NCI-H345 treated with DMSO at 0.1 percent for 48 hours (cell line): ENCODE measurements at regions not wholly inside any gene's neighbourhood (a gene's known extent, or its start where the extent isn't known, plus 50 kb on each side); places are given as distances from the start of the nearest gene placed in this dataset.

Experiments
- DNase-seq: peaks from one replicate; lab custom pipeline; 2025; ENCODE audit not compliant: unreplicated experiment; lab: John Stamatoyannopoulos, UW

DNA sequence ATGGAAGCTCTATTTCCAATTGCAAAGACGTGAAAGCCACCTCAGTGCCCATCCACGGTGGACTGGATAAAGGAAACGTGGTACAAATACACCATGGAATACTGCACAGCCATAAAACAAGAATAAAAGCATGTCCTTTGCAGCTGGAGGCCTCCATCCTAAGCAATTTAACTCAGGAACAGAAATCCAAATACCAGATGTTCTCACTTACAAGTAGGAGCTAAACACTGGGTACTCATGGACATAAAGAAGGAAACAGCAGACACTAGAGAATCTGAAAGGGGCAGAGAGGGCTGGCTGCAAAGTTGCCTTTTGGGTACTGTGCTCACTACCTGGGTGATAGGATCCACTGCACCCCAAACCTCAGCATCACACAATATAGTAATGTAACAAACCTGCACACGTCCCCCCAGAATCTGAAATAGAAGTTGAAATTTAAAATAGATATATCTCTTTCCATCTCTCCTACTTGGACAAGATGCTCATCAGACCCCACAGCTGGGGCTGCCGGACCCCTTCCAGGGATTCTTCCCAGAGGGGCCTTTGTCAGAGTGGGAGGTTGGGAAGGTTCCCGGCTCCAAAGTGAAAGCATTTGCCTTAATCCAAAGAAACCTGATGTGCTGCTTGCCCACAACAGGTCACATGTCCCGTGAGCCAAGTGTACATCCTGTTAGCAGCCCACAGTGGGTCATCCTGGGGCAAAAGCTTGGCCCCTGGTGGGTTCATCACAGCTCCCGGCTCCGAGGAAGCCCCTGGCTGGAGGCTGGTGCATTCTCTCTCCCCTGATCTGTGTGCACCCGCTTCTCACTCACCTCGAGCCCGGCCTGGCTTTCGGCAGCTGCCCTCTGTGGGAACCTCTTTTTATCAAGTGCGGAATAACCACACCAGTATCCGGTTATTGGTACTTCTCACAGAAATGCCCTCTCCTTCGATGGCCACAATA is 172.3 kb upstream of the PPP2R2D start:
- DNase-seq = no peak

DNA sequence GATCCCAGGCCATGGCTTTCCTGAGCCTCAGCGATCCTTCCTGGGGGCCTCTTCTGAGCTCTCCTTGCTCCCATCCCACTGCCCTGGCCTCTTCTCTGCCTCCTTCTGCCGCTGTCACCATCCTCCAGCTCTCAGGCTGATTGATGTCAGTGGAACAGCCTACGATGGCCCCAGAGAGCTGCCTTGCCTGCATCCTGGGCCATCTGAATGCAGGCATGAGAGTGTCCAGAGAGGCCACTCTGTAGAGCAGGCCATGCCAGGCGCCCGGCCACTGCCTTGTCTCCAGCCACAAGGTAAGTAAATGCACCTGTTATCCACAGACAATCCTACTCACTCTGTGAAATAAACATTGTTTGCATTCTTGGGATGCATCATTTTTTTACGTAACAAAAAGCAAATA is 171.4 kb upstream of the PPP2R2D start:
- DNase-seq = no peak

DNA sequence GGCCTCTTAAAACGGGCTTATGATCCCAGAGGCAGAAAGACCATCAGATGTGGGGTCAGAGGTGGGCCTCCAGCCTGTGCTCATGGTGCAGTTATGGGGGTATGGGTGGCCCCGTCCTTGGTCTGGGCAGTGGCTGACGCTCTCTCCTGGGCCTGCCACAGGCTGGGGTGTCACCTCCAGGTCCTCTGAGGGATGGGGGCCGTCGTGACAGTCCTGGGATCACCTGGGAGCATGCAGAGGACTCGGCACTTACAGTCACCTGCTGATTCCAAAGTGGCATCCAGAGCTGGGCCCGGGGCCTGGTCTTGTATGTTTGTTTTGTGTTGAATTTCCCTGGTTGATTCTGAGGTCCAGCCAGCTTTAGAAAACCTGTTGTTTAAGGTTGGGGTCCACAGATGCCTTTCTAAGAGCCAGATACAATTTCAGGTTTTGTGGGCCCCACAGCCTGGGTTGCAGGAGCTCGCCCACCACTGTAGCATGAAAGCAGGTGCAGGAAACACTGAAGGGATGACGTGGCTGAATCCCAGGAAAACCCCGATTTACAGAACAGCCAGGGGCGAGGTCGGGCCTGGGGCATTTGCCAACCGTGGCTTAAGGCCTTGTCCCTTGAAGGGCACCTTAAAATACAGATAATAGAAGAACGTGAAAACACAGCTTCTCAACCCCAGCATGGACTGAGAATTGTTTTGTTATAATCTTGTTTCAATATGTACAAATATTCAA is 170.7 kb upstream of the PPP2R2D start:
- DNase-seq = no peak

GRCh38 chr10:131730771-131731497 is 169.9 kb upstream of the PPP2R2D start:
- no peak for DNase-seq

DNA sequence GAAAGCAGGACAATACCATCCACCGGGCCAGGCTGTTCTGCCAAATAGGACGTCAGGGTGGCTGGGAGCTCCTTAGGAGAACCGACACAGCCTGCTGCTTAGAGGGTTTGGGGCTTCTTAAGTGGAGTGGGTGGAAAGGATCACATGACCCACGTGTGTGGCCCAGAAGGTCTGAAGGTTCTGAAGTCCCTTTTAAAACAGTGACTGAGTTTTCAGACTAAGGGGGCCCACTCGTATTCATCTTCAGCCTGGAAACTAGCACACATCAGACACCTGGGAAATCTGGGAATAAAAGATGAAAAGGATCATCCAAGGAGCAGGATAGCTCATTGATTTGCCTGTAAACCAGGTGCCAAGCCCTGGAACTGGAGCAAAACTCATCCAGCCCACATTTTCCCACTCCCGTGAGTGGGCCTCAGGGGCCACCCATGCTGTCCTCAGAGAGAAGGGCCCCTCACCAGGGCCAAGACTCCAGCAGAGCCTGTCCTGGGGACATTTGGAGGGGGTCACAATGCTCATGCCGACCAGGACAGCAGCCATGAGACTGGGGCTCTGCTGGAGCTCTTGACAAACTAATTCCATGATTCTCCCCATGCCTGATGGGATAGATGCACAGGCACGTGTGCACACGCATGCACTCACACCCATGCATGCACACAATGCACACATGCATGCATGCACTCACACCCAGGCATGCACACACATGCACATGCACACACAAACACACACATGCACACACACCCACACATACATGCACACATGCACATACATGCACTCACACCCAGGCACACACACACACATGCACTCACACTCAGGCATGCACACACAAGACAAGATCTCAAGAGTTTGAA is 168.8 kb upstream of the PPP2R2D start:
- DNase-seq = no peak

GRCh38 chr10:131732631-131733127 is 168.1 kb upstream of the PPP2R2D start:
- DNase-seq = no peak

DNA sequence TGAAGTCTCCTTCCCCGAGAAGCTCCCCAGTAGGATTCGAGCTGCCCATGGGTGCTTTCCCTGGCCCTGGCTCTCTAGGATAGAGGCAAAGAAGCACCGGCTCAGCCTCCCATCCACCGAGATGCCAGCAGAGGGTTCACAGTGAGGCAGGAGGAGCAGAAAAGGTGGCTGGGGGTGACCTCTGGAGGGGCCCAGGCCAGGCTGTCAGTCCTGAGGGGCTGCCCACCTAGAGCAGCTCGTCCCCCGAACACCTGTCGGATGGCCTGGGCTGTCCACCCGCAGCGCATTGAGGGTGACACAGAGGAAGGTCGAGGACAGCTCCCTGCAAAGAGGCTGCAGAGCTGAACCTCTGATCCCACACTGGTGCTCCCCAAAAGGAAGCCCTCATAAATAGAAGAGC is 167.2 kb upstream of the PPP2R2D start:
- no peak for DNase-seq

GRCh38 chr10:131735577-131735976 is 165.2 kb upstream of the PPP2R2D start:
- DNase-seq = no peak

- no peak for DNase-seq
Observed at GRCh38 chr10:131736321-131736980, 164.4 kb upstream of the PPP2R2D start.

DNA sequence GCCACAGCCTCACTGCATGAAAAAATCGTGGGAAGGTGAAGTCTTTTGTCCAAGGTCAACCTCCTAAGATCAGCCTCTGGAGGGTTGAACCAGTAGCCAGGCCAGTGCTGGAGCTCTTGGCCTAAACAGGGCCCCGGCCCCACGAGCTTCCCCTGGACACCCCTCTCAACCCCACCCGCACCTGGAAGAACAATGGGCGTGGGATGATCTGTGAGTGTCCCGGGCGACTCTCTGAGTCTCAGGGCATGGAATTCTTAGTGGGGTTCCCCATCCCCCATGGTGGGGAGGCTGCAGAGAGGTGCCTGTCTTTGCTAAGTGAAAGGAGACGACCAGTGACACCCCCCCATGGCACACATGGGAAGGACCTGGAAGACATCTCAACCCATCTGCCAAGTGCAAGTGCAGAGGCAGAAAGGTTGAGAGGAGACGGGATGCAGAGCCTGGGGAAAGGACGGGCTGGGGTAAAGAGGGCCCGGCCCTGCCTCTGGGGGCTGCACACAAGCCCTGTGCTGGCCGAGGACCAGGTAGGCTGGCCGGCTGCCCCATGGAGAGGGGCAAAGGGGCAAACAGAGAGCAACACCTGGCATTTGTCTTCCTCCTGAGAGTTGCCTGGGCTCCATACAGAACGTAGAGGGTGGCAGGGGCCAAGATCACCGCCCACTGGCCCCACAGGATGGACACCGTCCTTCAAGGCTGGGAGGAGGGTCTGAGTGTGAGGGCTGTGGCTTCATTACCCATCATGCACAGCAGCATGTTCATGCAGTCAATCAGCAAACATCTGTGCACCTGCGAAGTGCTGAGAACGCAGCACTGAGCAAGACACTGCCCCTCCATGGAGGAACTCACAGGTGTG is 163.0 kb upstream of the PPP2R2D start:
- no peak for DNase-seq

DNA sequence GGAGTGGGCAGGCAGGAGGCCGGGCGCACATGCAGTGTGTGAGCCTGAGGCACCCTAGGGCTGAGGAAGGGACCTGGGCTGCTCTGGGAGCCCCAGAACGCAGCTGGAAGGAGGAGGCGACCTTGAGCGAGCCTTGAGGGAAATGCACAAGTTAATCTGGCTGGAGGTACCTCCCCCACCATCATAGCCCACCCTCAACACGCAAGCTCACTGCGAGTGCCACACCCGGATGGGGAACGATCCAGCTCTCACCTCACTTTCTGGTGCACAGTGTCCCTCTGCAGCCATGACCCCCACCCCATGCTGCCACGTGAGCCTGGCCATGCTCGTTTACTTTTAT is 162.4 kb upstream of the PPP2R2D start:
- DNase-seq = no peak

DNA sequence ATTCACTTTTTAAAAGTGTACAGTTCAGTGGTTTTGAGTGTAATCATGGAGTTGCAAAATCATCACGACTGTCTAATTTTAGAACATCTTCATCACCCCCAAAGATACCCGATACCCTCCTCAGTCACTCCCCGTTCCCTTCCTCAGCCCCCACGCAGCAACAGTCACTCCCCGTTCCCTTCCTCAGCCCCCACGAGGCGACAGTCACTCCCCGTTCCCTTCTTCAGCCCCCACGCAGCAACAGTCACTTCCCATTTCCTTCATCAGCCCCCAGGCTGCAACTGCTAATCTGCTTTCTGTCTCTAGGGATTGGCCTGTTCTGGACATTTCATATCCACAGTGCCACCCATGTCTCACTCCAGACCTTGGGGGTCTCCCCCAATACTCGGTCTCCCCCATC is 161.6 kb upstream of the PPP2R2D start:
- DNase-seq = no peak

- no peak for DNase-seq
Observed at GRCh38 chr10:131742500-131742951, 158.3 kb upstream of the PPP2R2D start.

DNA sequence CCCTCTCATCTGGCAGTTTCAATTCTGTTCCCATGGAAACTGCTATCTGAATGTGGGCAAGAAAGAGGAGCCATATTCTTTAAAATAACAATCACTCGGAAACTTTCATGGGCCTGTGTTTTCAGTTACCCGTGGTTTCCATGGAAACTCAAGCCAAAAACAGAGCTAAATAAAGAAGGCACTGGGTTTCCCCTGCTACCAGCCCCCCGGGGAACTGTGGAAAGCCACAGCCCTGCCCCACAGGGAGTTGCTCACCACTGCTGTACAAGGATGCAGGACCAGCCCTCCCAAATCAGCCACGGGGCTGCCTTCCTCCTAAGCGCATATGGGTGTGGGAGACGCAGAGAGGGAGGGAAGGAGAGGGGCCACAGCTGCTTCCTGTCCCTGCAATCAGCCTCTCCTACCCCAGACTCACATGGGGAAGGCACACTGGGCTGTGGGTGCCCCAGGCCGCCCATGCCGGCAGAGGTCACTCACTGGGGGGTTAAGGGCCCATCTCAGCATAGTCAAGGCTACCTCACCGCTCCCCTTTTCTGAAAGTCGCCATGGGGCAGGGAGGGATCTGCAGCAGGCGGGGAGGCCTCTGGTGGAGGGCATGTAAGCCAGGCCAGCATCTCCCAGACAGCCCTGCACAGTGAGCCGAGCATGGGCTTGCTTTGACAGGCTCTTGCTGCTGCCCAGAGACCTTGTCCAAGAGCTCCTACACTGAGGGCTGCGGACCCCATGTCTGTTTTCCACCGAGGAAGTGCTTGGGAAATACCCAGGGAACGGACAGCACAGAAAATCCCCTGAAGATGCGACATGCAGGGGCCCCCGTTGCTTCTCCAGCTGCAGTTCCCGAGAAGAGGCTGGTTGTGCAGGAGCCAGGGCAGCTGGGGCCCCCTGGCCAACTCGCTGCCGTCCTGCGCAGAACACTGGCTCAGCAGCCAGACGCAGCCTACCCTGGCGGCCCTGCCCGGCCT is 157.3 kb upstream of the PPP2R2D start:
- no peak for DNase-seq

GRCh38 chr10:131744346-131744745 is 156.5 kb upstream of the PPP2R2D start:
- DNase-seq = no peak

- no peak for DNase-seq
Observed at GRCh38 chr10:131745591-131745990, 155.2 kb upstream of the PPP2R2D start.

GRCh38 chr10:131746241-131746711 is 154.5 kb upstream of the PPP2R2D start:
- no peak for DNase-seq

GRCh38 chr10:131746785-131747184 is 154.0 kb upstream of the PPP2R2D start:
- DNase-seq = no peak
